ENCODE measurements at regions not wholly inside any gene's neighbourhood (a gene's known extent, or its start where the extent isn't known, plus 50 kb on each side); places are given as distances from the start of the nearest gene placed in this dataset.

DNA sequence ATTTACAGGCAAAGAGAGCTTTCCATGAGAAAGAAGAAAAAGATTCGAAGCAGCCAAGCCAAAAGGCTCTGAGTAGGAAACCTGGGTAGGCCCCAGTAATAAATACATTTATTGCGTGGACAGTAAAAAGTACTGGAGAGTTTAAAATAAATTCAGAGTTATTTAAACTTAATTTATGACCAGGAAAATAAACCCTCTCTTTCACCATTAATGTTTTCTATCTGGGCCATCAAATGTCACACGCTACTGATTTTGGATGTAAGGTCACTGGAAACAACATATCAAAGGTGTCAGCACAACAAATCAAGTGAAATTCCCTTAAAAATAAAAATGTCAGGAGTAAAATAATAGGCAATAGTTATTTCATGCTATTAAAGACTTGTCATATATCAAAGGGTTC is 264.0 kb downstream of the SKAP2 start:
- H3K4me3 ChIP-seq (ENCODE audit: low read depth, low read length), result no peak overlapping the region
- no peak for DNase-seq (ENCODE audit: low read depth)
- TF ChIP-seq CTCF (IDR thresholded peaks at IDR 0.05; ENCODE audit: low read depth, low read length, missing control alignments), result no peak

DNA sequence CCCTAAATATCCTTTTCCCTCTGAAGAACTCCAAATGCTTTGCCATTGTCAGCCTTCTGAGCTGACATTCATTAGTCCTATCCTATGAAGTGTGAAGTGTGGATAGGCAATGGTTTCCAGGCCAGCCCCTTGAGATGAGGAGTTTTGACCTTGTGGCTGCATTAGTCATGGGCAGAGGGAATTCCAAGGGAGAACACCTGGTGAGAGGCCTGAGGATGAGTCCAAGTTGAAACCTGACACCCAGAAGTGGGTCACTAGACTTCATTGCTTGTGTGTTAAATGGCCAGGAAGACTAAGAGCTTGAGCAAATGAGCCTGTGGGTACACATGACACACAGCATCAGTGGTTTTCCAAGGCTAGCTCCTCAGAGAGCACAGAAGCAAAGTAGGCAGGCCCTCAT is 260.8 kb downstream of the SKAP2 start:
- DNase-seq (ENCODE audit: low read depth), result no peak
- no peak for TF ChIP-seq CTCF (IDR thresholded peaks at IDR 0.05; ENCODE audit: low read depth, low read length, missing control alignments)
- H3K4me3 ChIP-seq (ENCODE audit: low read depth, low read length), result no peak overlapping the region

DNA sequence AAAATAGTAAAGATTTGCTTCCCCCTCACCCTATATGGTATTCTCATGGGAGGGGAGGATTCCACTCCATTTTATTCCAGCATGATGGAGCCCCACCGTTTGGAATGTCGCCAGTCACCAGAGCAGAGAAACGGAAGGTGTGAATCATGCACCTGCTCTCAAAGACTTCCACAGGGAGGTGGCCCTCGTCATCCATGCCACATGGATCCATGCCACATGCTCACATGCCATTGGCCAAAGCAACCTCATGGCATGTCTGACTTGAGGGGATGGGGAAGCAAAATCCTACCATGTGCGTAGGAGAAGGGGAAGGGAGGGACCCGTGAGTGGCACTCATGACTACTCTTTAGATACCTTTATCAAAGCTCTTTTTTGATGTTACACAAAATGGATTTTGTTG is 256.0 kb downstream of the SKAP2 start:
- no peak overlapping the region for H3K4me3 ChIP-seq (ENCODE audit: low read depth, low read length)
- TF ChIP-seq CTCF (IDR thresholded peaks at IDR 0.05; ENCODE audit: low read depth, low read length, missing control alignments), result no peak
- DNase-seq (ENCODE audit: low read depth), result no peak

GRCh38 chr7:26609082-26609481 is 255.3 kb downstream of the SKAP2 start:
- no peak for TF ChIP-seq CTCF (IDR thresholded peaks at IDR 0.05; ENCODE audit: low read depth, low read length, missing control alignments)
- H3K4me3 ChIP-seq (ENCODE audit: low read depth, low read length), result no peak overlapping the region
- no peak for DNase-seq (ENCODE audit: low read depth)

DNA sequence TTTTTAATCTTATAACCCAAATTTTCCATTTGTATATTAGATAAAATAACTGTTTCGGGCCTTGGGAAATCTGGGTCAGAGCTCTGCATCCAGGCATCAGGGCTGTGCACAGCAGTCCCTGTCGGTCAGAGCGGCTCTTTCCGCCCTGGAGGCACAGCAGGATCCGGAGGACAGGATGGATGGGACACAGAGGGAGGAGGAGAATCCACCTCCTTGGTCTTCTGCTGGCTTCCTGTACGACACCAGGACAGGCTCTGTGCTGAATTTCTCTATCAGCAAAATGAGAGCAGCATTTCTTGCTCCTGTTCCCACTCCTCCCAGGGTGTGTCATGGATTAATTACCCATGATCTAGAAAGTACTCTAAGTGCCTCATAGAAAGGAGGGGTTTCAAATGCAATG is 254.9 kb downstream of the SKAP2 start:
- TF ChIP-seq CTCF (IDR thresholded peaks at IDR 0.05; ENCODE audit: low read depth, low read length, missing control alignments), result no peak
- no peak for DNase-seq (ENCODE audit: low read depth)
- no peak overlapping the region for H3K4me3 ChIP-seq (ENCODE audit: low read depth, low read length)

DNA sequence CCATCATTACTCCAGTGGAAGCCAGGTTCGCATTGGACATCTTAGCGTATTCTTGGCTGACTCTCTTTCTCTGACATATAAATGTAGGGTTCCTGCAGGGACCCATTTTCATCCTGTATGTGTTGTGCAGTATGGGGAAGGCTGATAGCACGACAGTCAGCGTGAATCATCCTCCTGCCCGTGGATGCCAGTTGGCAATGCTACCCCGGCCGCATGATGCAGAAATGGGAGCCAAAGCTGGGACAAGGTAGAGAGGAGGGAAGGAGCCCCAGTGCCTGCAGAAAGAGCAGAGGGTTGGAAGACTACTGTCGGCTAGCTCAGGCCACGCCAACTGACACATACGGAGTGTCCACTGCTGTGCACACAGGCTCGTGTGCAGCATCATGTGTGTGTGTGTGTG is 251.6 kb downstream of the SKAP2 start:
- DNase-seq (ENCODE audit: low read depth), result no peak
- no peak overlapping the region for H3K4me3 ChIP-seq (ENCODE audit: low read depth, low read length)

More for the DNA sequence above, 251.6 kb downstream of the SKAP2 start:
- TF ChIP-seq CTCF (IDR thresholded peaks at IDR 0.05; ENCODE audit: low read depth, low read length, missing control alignments), result no peak
